ENCODE measurements at regions not wholly inside any gene's neighbourhood (a gene's known extent, or its start where the extent isn't known, plus 50 kb on each side); places are given as distances from the start of the nearest gene placed in this dataset.

DNA sequence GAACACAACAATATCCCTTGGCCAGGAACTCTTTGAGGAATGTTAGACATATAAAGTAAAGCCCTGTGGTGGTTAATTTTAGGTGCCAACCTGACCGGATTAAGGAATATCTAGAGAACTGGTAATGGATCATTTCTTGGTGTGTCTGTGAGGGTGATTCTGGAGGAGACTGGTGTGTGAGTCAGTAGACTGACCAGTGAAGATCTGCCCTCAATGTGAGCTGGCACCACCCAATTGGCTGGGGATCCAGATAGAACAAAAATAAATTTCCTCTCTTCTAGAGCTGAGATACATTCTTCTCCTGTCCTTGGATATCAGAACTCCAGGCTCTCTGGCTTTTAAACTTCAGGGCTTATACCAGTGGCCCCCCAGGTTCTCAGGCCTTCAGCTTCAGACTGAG lies 56.2 kb upstream of the TNPO1 start:
- no peaks in the 10 kb centered on the region for H3K36me3 ChIP-seq
- no peaks in the 10 kb centered on the region for H3K27me3 ChIP-seq
- intact Hi-C loops (cut with DNase I; ENCODE audit: low total_unique reads), result no loop called here
- TF ChIP-seq POLR2AphosphoS5 (IDR thresholded peaks at IDR 0.05) (no peak), POLR2A (IDR thresholded peaks at IDR 0.05) (no peak), EP300 (IDR thresholded peaks at IDR 0.05) (no peak)
- TF ChIP-seq, protein P1, sequence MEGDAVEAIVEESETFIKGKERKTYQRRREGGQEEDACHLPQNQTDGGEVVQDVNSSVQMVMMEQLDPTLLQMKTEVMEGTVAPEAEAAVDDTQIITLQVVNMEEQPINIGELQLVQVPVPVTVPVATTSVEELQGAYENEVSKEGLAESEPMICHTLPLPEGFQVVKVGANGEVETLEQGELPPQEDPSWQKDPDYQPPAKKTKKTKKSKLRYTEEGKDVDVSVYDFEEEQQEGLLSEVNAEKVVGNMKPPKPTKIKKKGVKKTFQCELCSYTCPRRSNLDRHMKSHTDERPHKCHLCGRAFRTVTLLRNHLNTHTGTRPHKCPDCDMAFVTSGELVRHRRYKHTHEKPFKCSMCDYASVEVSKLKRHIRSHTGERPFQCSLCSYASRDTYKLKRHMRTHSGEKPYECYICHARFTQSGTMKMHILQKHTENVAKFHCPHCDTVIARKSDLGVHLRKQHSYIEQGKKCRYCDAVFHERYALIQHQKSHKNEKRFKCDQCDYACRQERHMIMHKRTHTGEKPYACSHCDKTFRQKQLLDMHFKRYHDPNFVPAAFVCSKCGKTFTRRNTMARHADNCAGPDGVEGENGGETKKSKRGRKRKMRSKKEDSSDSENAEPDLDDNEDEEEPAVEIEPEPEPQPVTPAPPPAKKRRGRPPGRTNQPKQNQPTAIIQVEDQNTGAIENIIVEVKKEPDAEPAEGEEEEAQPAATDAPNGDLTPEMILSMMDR (IDR thresholded peaks at IDR 0.05), result no peak
- no peaks in the 10 kb centered on the region for H3K9me3 ChIP-seq
- no peak overlapping the region for H3K27ac ChIP-seq
- H3K4me3 ChIP-seq, result no peak overlapping the region
- H3K4me1 ChIP-seq, result no peaks in the 10 kb centered on the region
- no peak for DNase-seq
- WGBS, 5 donors, result 52 to 100% (median 61%) methylated on average over 1 of the region's 1 CpG

DNA sequence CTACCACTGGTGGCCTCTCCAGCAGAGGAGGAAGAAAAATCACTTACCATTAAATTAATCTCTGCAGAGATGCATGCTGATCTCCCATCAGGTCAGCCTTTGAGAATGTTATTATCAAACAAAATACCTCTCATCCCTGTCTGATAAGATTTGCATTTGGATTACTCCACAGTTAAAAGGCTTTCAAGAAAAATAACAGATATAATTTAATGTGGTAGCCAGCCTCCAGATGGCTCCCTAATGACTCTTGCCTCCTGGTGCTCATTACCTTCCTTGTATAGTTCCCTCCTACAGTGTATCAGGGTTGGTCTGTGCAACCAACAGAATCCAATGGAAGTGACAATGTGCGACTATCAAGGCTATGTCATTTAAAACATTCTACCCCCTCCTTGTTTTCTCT lies 63.6 kb upstream of the TNPO1 start:
- no peaks in the 10 kb centered on the region for H3K27me3 ChIP-seq
- H3K4me3 ChIP-seq, result no peak overlapping the region
- no peaks in the 10 kb centered on the region for H3K9me3 ChIP-seq
- intact Hi-C loops (cut with DNase I; ENCODE audit: low total_unique reads), result no loop called here
- no peak overlapping the region for H3K27ac ChIP-seq
- H3K36me3 ChIP-seq, result no peaks in the 10 kb centered on the region
- WGBS, 5 donors, result 91 to 100% (median 95%) methylated on average over 1 of the region's 1 CpG
- no peaks in the 10 kb centered on the region for H3K4me1 ChIP-seq
- peak in 1 of 2 donors; percentile 18 for DNase-seq
- TF ChIP-seq EP300 (IDR thresholded peaks at IDR 0.05) (no peak), POLR2AphosphoS5 (IDR thresholded peaks at IDR 0.05) (no peak), POLR2A (IDR thresholded peaks at IDR 0.05) (no peak)
- TF ChIP-seq, protein P1 (IDR thresholded peaks at IDR 0.05), result no peak

DNA sequence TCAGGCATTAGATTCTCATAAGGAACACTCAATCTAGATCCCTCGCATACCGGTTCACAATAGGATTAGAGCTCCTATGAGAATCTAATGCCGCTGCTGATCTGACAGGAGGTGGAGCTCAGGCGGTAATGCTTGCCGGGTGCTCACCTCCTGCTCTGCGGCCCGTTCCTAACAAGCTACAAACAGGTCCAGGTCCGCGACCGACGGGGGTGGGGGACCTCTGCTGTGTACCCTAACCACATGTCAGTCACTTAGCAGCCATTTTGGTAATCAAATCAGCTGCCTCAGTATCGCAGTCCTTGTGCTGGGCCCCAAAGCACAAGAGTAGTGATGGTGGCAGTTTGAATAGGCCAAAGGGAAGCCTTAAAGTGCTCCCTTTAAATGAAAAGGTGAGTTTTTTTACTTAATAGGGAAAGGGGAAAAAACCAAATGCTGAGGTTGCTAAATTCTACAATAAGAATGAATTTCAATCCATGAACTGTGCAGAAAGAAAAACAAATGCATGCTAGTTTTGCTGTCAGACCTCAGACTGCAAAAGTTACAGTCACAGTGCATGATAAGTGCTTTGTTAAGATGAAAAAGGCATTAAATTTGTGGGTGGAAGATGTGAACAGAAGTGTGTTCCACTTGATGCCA lies 67.0 kb upstream of the TNPO1 start:
- Histone ChIP-seq H3K9me3 (no peaks in the 10 kb centered on the region), H3K36me3 (no peaks in the 10 kb centered on the region), H3K27me3 (no peaks in the 10 kb centered on the region), H3K4me3 (no peak overlapping the region), H3K4me1 (no peaks in the 10 kb centered on the region), H3K27ac (no peak overlapping the region)
- intact Hi-C loops (cut with DNase I; ENCODE audit: low total_unique reads), result no loop called here
- no peak for DNase-seq
- WGBS, 5 donors, result 74 to 89% (median 87%) methylated on average over 12 of the region's 12 CpGs
- TF ChIP-seq POLR2A (IDR thresholded peaks at IDR 0.05) (no peak), POLR2AphosphoS5 (IDR thresholded peaks at IDR 0.05) (no peak), EP300 (IDR thresholded peaks at IDR 0.05) (no peak)

DNA sequence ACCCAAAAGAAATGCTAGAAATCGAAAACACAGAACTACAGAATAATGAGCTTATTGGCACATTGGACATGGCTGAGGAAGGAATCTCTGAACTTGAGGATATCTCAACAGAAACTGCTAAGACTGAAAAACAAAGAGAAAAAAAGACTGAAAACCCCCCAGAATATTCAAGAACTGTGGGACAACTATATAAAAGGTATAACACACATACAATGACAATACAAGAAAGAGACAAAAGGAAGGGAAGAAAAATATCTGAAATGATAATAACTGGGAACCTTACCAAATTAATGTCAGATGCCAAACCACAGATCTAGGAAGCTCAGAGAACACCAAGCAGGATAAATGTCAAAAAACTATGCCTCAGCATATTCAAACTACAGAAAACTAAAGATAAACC lies 68.6 kb upstream of the TNPO1 start:
- Histone ChIP-seq H3K27me3 (no peaks in the 10 kb centered on the region), H3K36me3 (no peaks in the 10 kb centered on the region), H3K27ac (no peak overlapping the region), H3K9me3 (no peaks in the 10 kb centered on the region), H3K4me3 (no peak overlapping the region), H3K4me1 (no peaks in the 10 kb centered on the region)
- intact Hi-C loops (cut with DNase I; ENCODE audit: low total_unique reads), result no loop called here
- DNase-seq, result no peak
- no peak for TF ChIP-seq POLR2A (IDR thresholded peaks at IDR 0.05)
- no peak for TF ChIP-seq EP300 (IDR thresholded peaks at IDR 0.05)
- no peak for TF ChIP-seq POLR2AphosphoS5 (IDR thresholded peaks at IDR 0.05)
- TF ChIP-seq, protein P1 (IDR thresholded peaks at IDR 0.05), result no peak
- 75 to 96% (median 94%) methylated on average over 1 of the region's 1 CpG for WGBS, 5 donors

DNA sequence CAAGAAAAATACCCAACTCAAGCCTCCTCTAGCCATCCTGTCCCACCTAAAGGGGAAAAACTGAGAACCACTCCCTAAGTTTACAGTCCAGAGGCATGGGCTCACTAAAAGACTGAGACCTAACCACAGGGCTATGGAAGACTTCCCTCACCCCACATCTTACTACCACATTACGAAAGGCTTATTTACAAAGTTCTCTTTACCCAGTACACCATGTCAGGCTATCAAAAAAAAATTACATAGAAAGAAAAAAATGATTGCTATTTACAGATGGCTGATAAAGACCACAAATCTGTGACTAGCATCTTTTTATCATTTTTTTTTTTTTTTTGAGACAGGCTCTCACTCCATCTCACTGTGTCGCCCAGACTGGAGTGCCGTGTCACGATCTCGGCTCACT lies 69.7 kb upstream of the TNPO1 start:
- no peak overlapping the region for H3K27ac ChIP-seq
- intact Hi-C loops (cut with DNase I; ENCODE audit: low total_unique reads), result no loop called here
- no peaks in the 10 kb centered on the region for H3K36me3 ChIP-seq
- H3K27me3 ChIP-seq, result no peaks in the 10 kb centered on the region
- WGBS, 5 donors, result 83 to 95% (median 90%) methylated on average over 5 of the region's 5 CpGs
- no peak for TF ChIP-seq EP300 (IDR thresholded peaks at IDR 0.05)
- TF ChIP-seq POLR2AphosphoS5 (IDR thresholded peaks at IDR 0.05), result no peak
- no peak for TF ChIP-seq POLR2A (IDR thresholded peaks at IDR 0.05)
- TF ChIP-seq, protein P1 (IDR thresholded peaks at IDR 0.05), result no peak
- DNase-seq, result no peak
- H3K9me3 ChIP-seq, result no peaks in the 10 kb centered on the region
- H3K4me3 ChIP-seq, result no peak overlapping the region
- no peaks in the 10 kb centered on the region for H3K4me1 ChIP-seq
